AG09319 (cell line): ENCODE measurements at regions not wholly inside any gene's neighbourhood (a gene's known extent, or its start where the extent isn't known, plus 50 kb on each side); places are given as distances from the start of the nearest gene placed in this dataset.

Experiments used
- DNase-seq: peaks from one replicate; pipeline ENCODE4 v3.0.0-alpha.2; 2010; ENCODE audit warnings: low read depth; ENCODE audit errors: extremely low read depth
- TF ChIP-seq, protein P1 (sequence below): IDR thresholded peaks from 2 replicates; pipeline ENCODE4 v1.5.1; 2011; ENCODE audit warnings: low read depth, mild to moderate bottlenecking, inconsistent platforms, low read length, moderate library complexity

DNA sequence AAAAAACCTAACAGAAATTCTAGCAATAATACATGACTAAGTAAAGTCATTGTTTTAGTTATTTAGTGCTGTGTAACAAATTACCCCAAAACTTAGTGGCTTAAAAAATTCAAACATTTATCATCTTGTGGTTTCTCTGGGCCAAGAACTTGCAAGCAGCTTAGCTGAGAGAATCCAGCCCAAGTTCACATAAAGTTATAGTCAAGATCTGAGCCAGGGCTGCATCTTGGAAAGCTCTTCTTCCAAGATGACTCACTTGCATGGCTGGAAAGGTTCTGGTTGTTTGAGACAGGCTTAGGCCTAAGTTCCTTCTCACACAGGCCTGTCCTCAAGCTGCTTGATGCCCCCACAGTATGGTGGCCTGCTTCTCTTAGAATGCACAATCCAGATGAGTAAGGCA lies 217.8 kb upstream of the TSHZ2 start:
- no peak for DNase-seq

DNA sequence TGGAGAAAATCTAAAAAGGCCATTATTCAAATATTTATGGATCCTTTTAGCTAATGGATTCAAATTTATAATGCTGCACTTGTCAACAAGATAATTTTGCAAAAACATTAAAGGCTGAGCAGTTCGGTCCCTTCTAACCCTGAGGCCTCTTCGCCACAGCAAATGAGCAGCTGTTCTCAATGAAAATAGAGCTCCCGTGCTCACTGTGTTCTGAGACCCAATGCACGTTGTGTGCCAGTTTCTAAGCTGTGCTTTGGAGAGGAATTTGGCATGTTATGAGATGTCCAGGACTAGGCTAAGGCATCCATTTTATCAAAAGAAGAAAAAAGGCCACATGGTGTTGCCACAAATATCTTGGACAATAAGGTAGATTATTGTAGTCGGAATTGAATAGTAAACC lies 220.1 kb upstream of the TSHZ2 start:
- DNase-seq = no peak
- TF ChIP-seq, protein P1, sequence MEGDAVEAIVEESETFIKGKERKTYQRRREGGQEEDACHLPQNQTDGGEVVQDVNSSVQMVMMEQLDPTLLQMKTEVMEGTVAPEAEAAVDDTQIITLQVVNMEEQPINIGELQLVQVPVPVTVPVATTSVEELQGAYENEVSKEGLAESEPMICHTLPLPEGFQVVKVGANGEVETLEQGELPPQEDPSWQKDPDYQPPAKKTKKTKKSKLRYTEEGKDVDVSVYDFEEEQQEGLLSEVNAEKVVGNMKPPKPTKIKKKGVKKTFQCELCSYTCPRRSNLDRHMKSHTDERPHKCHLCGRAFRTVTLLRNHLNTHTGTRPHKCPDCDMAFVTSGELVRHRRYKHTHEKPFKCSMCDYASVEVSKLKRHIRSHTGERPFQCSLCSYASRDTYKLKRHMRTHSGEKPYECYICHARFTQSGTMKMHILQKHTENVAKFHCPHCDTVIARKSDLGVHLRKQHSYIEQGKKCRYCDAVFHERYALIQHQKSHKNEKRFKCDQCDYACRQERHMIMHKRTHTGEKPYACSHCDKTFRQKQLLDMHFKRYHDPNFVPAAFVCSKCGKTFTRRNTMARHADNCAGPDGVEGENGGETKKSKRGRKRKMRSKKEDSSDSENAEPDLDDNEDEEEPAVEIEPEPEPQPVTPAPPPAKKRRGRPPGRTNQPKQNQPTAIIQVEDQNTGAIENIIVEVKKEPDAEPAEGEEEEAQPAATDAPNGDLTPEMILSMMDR = no peak

More for the DNA sequence above, 217.8 kb upstream of the TSHZ2 start:
- TF ChIP-seq, protein P1 = no peak

DNA sequence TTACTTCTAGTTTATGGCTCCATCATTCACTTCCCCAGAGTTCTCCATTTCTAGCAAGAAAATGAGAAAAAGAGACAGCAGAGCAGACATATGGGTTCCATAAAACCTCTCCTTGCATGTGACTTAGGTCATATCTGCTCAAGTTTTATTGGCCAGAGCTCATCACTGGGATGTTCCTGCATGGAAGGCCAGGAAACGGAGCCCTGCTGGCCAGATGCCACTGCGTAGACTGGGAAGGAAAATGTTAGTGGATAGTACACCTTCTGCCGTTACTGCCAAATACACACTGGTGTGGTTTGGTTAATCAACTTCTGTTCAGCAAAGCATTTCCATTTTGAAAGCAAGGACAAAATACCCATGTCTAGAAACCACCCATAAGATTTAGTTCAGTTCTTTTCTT lies 220.6 kb upstream of the TSHZ2 start:
- DNase-seq = no peak

DNA sequence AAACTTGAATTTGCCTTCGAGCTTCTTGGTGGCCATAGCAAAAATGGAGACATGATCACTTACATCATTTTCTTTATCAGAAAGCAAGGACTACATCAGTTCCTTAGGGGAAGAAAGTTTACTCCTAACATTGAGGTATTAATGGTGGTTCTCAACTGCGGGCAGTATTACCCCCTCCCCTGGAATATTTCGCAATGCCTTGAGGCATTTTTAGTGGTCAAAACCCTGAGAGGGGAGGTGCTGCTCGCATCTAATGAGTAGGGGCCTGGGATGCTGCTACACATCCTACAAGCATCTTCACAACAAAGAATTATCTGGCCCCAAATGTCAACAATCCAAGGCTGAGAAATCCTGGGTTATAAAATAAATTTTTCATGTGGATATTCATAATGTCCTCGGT lies 222.2 kb upstream of the TSHZ2 start:
- no peak for DNase-seq
- TF ChIP-seq, protein P1 = no peak

More for the DNA sequence above, 220.6 kb upstream of the TSHZ2 start:
- TF ChIP-seq, protein P1 = no peak

DNA sequence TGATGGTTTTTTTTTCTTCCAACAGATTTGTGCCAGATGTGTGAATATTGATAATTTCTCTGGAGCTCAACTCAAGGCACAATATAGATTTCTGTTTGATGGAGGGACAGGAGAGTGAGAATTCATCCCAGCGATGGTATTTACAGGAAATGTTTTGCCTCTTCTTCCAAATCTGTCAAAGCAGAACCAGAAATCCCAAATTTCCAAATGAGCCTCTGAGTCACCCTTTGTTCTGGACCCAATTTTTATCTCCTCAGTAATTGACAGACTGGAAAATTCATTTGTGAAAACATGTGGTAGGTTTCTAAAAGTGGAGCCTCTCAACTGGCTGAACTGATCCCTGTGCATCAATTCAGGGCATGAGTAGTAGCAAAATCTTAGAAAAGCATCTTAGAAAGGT lies 223.2 kb upstream of the TSHZ2 start:
- TF ChIP-seq, protein P1 = no peak
- DNase-seq = no peak

DNA sequence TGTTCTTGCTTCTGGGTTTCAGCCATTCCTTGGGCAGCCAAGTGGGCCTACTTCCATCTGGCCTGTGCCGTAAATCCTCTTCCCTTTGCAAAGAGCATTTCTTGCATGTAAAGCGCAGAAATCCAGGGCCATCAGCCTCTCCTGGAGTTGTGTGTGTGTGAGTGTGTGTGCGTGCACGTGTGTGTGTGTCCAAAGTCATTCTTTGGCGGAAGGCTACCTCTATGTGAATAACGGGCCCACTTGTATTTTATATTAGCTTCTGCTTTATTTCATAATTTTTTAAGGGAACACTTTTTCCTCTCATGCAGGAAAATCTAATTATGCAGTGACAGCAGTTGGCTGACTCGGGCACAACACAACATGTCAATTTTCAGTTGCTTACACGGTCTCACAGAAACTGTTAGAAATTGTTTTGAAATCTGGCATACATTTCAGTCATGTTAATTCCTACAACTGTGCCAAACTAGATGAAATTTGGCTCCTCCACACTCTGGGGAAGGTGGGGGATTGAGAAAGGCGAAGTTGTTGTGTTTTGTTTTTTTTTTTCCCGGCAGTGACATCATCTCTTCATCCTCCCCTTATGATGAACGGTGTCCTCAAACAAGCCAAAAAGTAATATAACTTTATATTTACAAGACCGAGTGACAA lies 223.7 kb upstream of the TSHZ2 start:
- no peak for DNase-seq
- TF ChIP-seq, protein P1 = no peak

DNA sequence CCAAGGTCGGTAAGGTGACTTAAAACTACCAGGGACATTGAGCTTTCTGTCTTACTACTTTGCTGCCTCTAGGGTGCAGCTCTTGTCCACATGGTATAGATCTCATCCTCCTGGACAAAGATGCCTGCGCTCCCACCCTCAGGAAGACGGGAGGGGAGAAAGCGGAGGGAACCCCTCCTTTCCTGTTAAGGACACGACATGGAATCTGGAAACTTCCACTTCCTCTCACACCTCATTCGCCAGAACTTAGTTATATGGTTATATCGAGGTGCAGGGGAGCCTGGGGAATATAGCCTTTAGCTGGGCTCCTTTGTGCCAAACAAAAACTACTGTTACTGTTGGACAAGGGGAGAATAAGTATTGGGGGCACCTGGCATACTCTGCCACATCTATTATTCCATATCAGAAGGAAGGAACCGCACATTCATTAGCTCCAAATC lies 224.3 kb upstream of the TSHZ2 start:
- DNase-seq = no peak
- TF ChIP-seq, protein P1 = peak; percentile 24
